CD4-positive, alpha-beta T cell treated with Interferon alpha-2 for 1 hour (primary cell): ENCODE measurements at regions not wholly inside any gene's neighbourhood (a gene's known extent, or its start where the extent isn't known, plus 50 kb on each side); places are given as distances from the start of the nearest gene placed in this dataset.
"Not testable (repeated sequence)": the region's sequence is repeated elsewhere in the genome, so short reads cannot be mapped to it uniquely, and the experiment has no call there.

ENCODE experiments used
- DNase-seq, 2 donors: peaks; one replicate each; pipeline ENCODE4 v3.0.0-alpha.2; 2020 to 2022

- DNase-seq = no peak
Measured at GRCh38 chr5:4022056-4022670, 426.5 kb downstream of the IRX1 start.

- DNase-seq = no peak
Measured at GRCh38 chr5:4023091-4023752, 427.6 kb downstream of the IRX1 start.

DNA sequence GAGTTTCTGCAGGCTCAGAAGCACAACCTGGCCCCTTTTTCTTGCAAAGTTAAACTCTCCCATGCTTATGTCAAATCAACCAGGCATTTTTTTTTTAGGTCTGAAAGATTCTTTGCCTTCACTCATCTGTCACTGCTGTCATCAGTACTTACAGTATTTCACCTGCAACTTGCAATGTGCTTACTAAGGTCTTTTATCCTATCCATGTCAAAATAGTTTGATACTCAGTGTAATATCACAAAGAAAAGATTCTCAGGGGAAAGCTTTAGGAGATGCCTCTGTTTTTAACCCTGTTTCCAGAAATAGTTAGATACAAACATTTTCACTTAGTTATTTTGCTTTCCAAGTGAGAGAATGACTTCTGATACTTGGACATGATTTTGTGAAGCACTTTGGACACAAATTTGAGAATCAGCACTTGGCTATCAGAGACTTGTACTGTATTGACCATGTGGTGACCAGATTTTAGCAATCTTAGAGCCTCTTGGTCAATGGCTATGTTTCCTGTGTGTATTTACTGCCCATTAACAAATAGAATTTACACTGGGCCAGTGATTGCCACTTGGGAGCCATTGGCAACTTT is 428.2 kb downstream of the IRX1 start:
- DNase-seq = no peak

DNA sequence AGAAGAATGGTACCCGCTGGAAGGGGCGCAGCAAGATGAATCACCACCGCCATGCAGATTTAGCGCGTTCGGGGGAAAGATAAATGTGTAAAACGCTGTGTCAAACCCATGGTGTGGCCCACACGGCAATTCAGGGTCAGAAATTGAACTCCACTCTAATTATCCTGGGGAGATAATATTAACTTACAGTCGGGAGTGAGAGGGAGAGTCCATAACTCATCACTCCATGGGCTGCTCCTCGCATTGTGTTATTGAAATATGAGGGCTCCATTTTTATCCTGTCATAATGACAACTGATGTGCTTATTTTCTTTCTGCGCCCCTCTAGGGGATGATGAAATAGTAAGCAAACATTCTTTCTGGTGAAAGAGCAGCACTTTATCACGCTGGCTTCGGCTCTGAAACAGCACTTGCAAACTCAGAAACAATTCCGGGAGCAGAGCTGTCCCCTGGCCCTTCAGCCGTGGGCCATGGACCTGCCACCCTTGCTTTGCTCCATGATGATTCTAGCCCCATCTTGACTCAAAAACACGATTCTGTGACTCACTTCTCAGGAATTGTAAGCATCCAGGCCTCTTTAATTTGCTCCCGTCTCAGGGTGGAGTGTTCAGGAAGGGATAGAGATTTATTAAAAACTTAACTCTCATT is 431.6 kb downstream of the IRX1 start:
- DNase-seq = no peak

GRCh38 chr5:4028384-4028783 is 432.8 kb downstream of the IRX1 start:
- DNase-seq = no peak

- not testable (repeated sequence) for DNase-seq
Measured at GRCh38 chr5:4033546-4033945, 437.9 kb downstream of the IRX1 start.

DNA sequence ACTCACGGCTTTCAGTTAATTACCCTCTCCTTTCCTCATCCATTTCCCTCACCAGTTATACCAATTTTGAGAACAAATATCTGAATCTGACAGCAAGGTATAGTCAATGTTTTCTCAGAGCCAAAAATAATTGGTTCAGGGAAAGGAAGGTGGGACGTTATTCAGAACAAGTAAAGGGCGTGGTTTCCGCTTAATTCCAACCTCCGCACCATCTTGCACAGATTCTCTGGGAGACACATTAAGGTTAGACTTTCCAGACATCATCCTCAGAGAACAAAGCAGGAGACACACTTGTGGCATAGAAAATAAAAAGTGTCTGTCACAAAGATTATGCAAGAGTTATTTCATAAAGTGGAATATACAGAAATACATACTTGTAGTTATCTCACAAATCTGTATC is 441.2 kb downstream of the IRX1 start:
- DNase-seq = no peak

DNA sequence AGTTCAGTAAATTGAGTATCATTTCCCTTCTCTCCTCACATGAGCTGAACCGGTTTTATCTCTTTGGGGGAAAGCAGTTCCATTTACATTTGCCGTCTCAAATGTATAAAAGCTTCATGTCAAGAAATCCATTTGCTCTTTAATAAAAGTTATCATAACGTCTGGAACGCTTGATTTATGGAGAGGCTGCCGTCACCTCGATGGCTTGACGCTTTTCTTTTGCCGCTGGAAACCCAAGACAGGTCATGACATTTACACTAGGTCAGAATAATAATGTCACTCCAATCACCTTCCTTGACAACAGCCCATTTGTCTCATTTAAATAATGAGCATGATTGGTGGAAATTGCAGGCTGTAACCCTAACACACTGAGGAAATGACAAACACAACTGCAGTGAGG is 443.4 kb downstream of the IRX1 start:
- DNase-seq = no peak

GRCh38 chr5:4042311-4042710 is 446.7 kb downstream of the IRX1 start:
- DNase-seq = peak; percentile 11 to 12

DNA sequence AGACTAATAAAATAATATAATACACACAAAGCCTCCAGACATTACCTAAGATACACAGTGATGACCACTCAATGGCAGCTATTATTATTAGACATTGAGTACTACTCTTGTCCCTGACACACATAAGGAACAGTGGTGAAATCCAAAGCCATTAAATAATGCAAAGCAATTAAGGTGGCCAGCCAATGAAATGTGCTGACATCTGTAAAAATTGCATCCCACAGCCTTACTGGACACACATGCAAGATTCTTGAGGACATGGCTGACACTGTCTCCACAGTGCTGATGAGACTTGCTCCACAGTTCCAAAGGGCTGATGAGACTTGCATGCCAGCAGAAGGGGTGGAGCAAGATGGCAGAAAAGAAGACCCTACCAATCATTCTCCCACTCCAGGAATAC is 447.5 kb downstream of the IRX1 start:
- no peak for DNase-seq

DNA sequence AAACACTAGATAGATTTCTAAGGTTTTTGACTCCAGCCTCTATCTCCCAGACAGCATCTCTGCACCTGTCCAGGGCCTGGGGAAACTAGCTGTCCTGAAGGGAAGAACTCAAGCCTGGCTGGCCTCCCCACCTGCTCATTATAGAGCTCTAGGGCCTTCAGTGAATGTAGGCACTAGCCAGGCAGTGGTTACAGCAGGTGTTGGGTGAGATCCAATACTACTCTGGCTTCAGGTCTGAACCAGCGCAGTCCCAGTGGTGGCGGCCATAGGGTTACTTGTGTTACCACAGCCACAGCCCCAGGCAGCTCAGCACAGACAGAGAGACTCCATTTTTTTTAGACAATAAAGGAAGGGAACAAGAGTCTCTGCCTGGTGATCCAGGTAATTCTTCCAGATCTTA is 449.2 kb downstream of the IRX1 start:
- no peak for DNase-seq

GRCh38 chr5:4048398-4048797 is 452.8 kb downstream of the IRX1 start:
- DNase-seq = no peak

DNA sequence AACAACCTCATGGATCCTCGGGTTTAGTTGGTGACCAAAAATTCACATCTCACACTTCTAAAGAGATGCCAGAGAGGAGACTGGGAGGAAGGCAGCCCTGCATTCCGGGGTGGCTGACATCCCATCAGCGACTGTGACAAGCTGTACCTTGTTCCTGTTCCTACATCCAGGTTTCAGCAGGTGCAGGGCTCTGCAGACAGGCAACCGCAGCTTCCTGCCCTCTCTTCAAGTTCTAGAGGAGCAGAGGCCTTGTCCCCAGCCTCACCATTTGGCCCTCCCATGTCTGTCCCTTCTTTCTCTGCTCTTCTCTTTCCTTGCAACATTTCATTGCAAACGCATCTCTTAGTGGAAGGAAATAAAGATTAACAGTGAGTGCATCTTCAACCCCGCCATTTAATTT is 454.6 kb downstream of the IRX1 start:
- no peak for DNase-seq

DNA sequence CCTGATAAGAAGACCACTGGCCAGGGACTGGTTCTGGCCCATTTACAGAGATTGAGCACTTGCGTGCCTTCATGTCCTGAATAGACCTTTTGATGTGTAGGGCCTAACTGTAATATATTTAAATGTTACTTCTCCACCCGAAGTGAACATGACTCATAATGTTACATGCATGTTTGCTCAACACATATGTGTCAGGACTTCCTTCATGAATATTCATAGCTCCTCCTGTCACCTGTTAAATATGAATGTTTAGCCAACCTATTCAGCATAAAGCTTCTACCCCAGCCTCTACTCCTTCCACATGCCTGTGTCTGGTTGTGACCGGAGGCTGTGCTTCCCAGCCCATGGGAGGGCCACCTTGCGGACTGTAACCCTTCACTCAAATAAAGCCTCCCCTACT is 457.5 kb downstream of the IRX1 start:
- DNase-seq = no peak

GRCh38 chr5:4054092-4054491 is 458.5 kb downstream of the IRX1 start:
- DNase-seq = no peak

DNA sequence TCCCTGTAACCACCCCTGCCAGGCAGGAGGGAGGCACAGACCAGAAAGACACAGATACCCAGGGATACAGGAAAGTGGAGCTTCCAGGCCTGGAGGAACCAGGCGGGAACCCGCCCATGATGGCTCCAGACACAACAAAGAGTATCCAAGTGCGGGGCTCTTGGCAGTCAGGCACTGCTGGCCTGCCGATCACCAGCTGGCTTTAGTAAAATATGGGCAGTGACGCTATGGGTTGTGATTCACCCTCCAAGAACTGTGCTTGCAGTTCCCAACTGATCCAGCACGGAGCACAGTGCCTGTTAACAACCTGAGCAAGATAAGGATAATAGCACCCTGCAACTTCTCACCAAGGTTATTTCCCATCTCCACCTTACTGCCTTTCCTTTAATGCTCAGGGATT is 463.3 kb downstream of the IRX1 start:
- no peak for DNase-seq

DNA sequence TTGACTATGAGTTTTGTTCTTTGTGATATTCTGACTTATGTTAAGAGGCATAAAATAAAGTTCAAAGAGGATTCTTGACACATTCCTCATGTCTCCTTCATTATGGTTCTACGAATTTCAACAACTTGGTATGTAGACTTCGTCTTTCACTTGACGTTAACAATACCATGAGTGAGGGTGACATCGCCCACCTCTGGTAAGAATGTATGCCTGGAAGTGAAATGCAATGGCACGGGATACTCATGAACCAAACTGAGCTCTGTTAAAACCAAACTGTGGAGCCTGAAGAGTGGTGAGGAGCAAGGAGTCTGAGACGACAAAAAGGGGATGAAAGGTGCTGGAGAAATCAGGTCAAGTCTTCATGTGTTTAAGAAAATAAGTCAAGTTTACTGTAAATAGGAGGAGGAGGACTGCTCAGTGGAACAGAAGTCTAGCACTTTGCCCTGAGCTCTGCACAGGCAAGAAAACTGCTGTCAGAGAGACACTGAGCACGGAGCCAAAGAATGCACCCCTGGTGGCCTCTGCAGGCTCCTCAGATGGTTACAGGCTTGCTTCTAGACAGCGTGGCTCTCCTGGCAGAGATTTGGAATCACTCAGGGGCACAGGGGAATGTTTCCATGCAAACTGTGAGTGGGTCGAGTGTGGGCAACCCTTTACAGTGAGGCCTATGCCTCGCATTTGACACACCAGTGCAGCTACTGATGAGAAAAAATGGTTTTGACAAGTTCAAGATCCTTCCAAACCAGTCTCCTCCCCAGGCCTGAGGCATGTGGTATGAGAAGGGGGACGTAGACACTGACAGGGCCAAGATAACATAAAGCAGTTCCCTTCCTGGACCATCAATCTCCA is 470.1 kb downstream of the IRX1 start:
- DNase-seq = no peak

- no peak for DNase-seq
Measured at GRCh38 chr5:4068171-4068570, 472.5 kb downstream of the IRX1 start.

DNA sequence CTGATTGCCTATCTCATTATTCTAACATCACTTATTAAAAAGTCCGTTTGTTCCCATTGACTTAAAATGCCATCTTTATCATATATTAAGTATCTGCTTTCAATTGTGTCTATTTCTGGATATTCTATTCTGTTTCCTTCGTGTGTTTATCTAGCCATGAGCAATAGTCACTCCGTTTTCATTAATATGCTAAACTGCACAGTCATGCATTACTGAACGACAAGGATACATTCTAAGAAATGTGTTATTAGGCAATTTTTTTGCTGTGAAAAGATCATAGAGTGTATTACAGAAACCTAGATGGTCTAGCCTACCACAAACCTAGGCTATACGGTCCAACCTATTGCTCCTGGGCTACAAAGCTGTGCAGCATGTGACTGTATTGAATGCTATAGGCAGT is 482.9 kb downstream of the IRX1 start:
- no peak for DNase-seq

- DNase-seq = no peak
Measured at GRCh38 chr5:4079831-4080230, 484.2 kb downstream of the IRX1 start.

DNA sequence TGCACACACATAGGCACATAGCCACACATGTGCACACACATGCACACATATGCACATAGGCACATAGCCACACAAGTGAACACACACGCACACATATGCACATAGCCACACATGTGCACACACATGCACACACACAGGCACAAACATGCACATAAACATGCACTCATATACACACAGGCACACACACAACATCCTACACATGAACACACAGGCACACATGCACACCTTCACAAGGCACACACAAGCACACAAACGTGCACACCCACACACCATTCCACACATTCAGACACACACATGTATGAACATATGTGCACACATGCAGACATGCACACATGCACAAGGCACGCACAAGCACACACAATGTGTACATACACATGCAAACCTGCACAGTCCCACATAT is 484.7 kb downstream of the IRX1 start:
- no peak for DNase-seq

DNA sequence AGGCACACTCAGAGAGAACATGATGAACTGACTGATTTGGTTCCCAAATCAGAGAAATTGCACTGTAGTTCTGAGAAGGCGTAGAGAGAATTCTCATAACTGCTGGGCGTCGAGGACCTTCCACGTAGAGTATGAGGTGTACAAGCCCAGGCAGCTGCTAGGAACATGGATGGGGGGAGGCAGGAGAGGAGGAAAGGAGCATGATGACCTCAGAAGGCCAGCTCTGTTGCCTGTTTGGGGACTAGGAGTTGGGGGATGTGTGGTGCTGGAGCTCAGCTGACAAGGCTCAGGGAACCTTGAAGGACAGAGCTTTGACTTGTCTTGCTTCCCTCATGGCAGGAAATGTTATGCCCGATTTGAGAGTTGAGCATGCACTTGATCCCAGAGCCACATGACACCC is 485.4 kb downstream of the IRX1 start:
- no peak for DNase-seq

- no peak for DNase-seq
Measured at GRCh38 chr5:4081466-4081865, 485.8 kb downstream of the IRX1 start.
